Esophagus (tissue), 2 donors: ENCODE measurements at regions not wholly inside any gene's neighbourhood (a gene's known extent, or its start where the extent isn't known, plus 50 kb on each side); places are given as distances from the start of the nearest gene placed in this dataset.

ENCODE experiments used
- H3K27ac ChIP-seq, 2 donors: one replicate each; pipeline ENCODE4 v1.5.1; 2013; ENCODE audit warnings: low read depth in 2 of 2, mild to moderate bottlenecking in 2 of 2, inconsistent platforms in 1 of 2, low read length in 1 of 2, moderate library complexity in 1 of 2
- H3K27me3 ChIP-seq, 2 donors: one replicate each; pipeline ENCODE4 v1.6.1; 2013; ENCODE audit warnings: low read length in 2 of 2, control low read depth in 1 of 2, mild to moderate bottlenecking in 1 of 2; ENCODE audit not compliant: insufficient read depth in 2 of 2, control insufficient read depth in 1 of 2
- H3K36me3 ChIP-seq, 2 donors: one replicate each; pipeline ENCODE4 v1.6.1; 2013; ENCODE audit warnings: low read length in 1 of 2; ENCODE audit not compliant: control insufficient read depth in 2 of 2, insufficient read depth in 2 of 2
- H3K4me1 ChIP-seq, 2 donors: one replicate each; pipeline ENCODE4 v1.6.1; 2013; ENCODE audit warnings: low read length in 1 of 2; ENCODE audit not compliant: control insufficient read depth in 2 of 2, insufficient read depth in 2 of 2
- H3K4me3 ChIP-seq, 2 donors: one replicate each; pipeline ENCODE4 v1.5.1; 2013; ENCODE audit warnings: low read length in 2 of 2, mild to moderate bottlenecking in 2 of 2, low read depth in 1 of 2, moderate library complexity in 1 of 2
- H3K9me3 ChIP-seq, 2 donors: one replicate each; pipeline ENCODE4 v1.6.1; 2013; ENCODE audit warnings: mild to moderate bottlenecking in 2 of 2, low read depth in 1 of 2, low read length in 1 of 2, moderate library complexity in 1 of 2; ENCODE audit not compliant: control insufficient read depth in 2 of 2, insufficient read depth in 1 of 2
- WGBS, 2 donors: extraction: QIAGEN DNeasy Blood & Tissue Kit; methylation state at CpG; one replicate each; pipeline ENCODE4 v1.1.7; 2013; 5-methylcytosine and 5-hydroxymethylcytosine counted together
- donor health status: healthy with polysubstance abuse.
- donor health status: Bipolar disorder and iron deficiency.

- Histone ChIP-seq H3K9me3 (no peaks in the 10 kb centered on the region), H3K27me3 (peaks cover 0 to 5% of the 10 kb centered on the region in 2 donors), H3K4me3 (no peak overlapping the region), H3K27ac (no peak overlapping the region), H3K36me3 (no peaks in the 10 kb centered on the region), H3K4me1 (peaks cover 2 to 5% of the 10 kb centered on the region in 2 donors)
- 75 to 76% methylated on average over 31 of the region's 31 CpGs for WGBS, 2 donors
Observed at GRCh38 chr22:44395118-44396005, 82.6 kb upstream of the SHISAL1 start.

DNA sequence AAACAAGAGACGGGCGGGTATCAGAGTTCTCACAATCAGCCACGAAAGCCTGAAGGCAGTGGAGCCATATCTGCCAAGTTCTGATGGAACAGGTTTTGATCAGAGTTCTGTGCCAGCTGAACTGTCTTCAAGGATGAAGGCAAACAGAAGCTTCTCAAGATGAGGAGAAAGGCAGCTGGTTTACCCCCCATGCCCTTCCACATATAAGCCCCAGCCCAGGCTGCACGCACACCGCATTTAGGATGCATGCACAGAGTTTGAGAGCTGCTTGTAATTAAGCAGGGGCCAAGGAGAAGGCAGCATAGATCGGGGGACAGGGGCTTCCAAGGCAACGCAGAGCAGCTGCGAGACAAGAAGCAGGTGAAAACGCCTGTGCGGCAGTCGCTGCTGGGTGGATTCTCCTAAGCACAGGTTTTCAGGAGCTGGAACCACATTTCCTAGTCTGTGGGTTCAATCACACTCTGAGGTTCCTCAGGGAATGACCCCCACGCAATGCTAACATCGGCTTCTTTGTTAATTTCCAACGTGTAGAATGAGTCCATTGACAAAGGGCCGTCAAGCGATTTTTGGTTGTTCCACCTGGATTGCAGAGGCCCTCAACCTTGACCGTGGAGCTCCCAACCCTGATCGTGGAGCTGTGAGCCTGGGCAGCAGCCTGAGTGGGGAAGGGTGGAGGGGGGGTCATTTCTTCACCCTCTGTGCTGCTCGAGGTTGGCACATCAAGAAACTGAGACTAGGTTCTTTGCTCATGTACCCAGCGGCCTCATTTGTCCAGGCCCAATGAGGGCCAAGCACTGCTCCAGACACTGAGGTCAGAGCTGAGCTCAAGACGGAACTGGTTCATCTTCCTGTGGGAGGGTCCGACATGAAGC lies 81.7 kb upstream of the SHISAL1 start:
- no peaks in the 10 kb centered on the region for H3K36me3 ChIP-seq
- no peak overlapping the region for H3K27ac ChIP-seq
- no peaks in the 10 kb centered on the region for H3K9me3 ChIP-seq
- H3K27me3 ChIP-seq, result peaks cover 0 to 5% of the 10 kb centered on the region in 2 donors
- no peak overlapping the region for H3K4me3 ChIP-seq
- WGBS, 2 donors, result 69 to 75% methylated on average over 22 of the region's 22 CpGs
- peaks cover 2 to 5% of the 10 kb centered on the region in 2 donors for H3K4me1 ChIP-seq

DNA sequence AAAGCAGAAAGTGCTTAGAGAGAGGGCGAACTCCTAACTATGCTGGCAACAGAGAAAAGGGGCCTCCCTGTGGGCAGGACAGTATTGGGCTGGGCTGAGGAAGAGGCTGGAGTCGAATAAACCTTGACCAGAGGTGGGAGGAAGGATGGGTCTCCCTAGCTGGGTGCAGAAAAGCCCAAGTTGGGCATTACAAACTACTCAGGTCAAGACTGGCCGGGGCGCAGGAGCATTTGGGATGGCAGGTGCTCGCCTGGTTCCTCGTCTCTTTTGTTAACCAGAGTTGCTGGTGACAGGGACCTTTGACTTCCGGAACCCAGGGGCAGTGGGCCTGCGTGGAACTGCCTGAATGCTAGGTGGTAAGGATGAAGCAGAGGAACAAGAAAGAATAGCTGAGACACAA lies 80.3 kb upstream of the SHISAL1 start:
- peaks cover 2 to 5% of the 10 kb centered on the region in 2 donors for H3K4me1 ChIP-seq
- 85 to 91% methylated on average over 8 of the region's 8 CpGs for WGBS, 2 donors
- H3K4me3 ChIP-seq, result no peak overlapping the region
- H3K9me3 ChIP-seq, result no peaks in the 10 kb centered on the region
- peaks cover 0 to 5% of the 10 kb centered on the region in 2 donors for H3K27me3 ChIP-seq
- H3K27ac ChIP-seq, result no peak overlapping the region
- no peaks in the 10 kb centered on the region for H3K36me3 ChIP-seq

DNA sequence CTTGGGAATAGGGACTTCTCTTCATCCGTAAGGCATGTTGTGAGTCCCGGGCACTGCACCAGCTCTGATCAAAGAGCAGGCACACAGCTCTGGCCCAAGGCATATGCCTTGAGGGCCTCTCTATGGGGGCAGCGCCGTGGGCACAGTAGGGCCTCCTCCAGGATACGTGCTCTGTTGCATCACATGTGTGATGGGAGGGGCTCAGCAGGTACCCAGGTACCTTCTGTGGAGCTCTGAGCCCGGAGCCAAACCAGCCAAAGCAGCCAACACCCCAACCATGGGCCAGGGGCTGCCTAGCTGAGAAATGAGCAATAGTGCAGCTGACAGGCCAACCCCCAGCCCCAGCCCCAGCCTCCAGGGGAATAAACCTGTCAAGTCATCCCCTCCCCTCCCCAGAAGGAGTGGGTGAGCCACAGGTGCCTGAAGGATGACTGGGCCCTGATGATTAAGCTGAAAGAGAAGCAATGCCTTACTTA lies 79.7 kb upstream of the SHISAL1 start:
- Histone ChIP-seq H3K9me3 (no peaks in the 10 kb centered on the region), H3K4me3 (no peak overlapping the region), H3K36me3 (no peaks in the 10 kb centered on the region), H3K27me3 (peaks cover 0 to 5% of the 10 kb centered on the region in 2 donors), H3K4me1 (peaks cover 2 to 5% of the 10 kb centered on the region in 2 donors), H3K27ac (no peak overlapping the region)
- WGBS, 2 donors, result 69 to 85% methylated on average over 6 of the region's 6 CpGs

GRCh38 chr22:44391481-44392445 lies 79.0 kb upstream of the SHISAL1 start:
- Histone ChIP-seq H3K4me3 (no peak overlapping the region), H3K9me3 (no peaks in the 10 kb centered on the region), H3K4me1 (peaks cover 2 to 5% of the 10 kb centered on the region in 2 donors), H3K27ac (no peak overlapping the region), H3K27me3 (peaks cover 0 to 5% of the 10 kb centered on the region in 2 donors), H3K36me3 (no peaks in the 10 kb centered on the region)
- WGBS, 2 donors, result 64 to 68% methylated on average over 23 of the region's 23 CpGs

GRCh38 chr22:44391015-44391414 lies 78.3 kb upstream of the SHISAL1 start:
- no peak overlapping the region for H3K27ac ChIP-seq
- H3K4me1 ChIP-seq, result peaks cover 2 to 5% of the 10 kb centered on the region in 2 donors
- H3K9me3 ChIP-seq, result no peaks in the 10 kb centered on the region
- no peaks in the 10 kb centered on the region for H3K36me3 ChIP-seq
- H3K27me3 ChIP-seq, result peaks cover 0 to 5% of the 10 kb centered on the region in 2 donors
- WGBS, 2 donors, result 64 to 72% methylated on average over 6 of the region's 6 CpGs
- no peak overlapping the region for H3K4me3 ChIP-seq

GRCh38 chr22:44390613-44390970 lies 77.8 kb upstream of the SHISAL1 start:
- Histone ChIP-seq H3K4me3 (no peak overlapping the region), H3K4me1 (peaks cover 2 to 5% of the 10 kb centered on the region in 2 donors), H3K9me3 (no peaks in the 10 kb centered on the region), H3K27me3 (peaks cover 0 to 5% of the 10 kb centered on the region in 2 donors), H3K27ac (no peak overlapping the region), H3K36me3 (no peaks in the 10 kb centered on the region)
- WGBS, 2 donors, result 67 to 70% methylated on average over 9 of the region's 9 CpGs

DNA sequence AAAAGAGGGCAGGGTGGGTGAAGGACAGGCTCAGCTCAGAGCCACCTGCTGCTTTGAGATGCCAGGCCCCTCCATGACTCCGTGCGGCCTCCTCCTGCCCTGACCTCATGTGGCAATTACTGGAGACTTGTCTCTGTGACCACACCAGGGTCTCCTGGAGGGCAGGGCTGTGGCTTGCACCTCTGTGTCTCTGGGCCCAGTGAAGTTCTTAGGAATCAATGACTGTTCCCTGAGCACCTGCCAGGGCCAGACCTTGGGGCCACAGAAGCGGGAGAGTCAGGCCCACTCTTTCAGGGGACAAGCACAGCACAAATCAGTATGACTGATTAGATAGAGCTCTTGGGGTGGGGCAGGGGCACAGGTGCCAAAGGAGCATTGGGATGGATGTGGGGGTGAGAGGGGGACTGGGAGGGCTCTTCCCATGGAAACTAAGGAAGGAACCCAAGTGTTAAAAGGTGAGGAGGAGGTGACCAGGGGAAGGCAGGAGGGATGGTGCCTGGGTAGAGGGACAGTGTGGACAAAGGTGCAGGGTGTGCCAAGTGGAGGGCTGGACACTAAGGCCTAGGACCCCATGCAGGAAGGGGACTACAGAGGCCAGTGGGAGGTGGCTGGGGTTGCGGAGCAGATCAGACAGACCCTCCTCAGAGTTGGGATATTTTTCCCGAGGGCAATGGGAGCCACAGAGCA lies 77.3 kb upstream of the SHISAL1 start:
- WGBS, 2 donors, result 89 to 93% methylated on average over 5 of the region's 5 CpGs
- H3K27me3 ChIP-seq, result peaks cover 0 to 5% of the 10 kb centered on the region in 2 donors

More for the DNA sequence above, 77.3 kb upstream of the SHISAL1 start:
- H3K4me3 ChIP-seq, result no peak overlapping the region
- no peaks in the 10 kb centered on the region for H3K36me3 ChIP-seq
- no peak overlapping the region for H3K27ac ChIP-seq
- H3K9me3 ChIP-seq, result no peaks in the 10 kb centered on the region
- peaks cover 0 to 4% of the 10 kb centered on the region in 2 donors for H3K4me1 ChIP-seq
